GM12891 (cell line): ENCODE measurements at regions not wholly inside any gene's neighbourhood (a gene's known extent, or its start where the extent isn't known, plus 50 kb on each side); places are given as distances from the start of the nearest gene placed in this dataset.

ENCODE experiments used
- POLR2A ChIP-seq: IDR thresholded peaks from 2 replicates; pipeline ENCODE4 v1.6.1; 2011; ENCODE audit warnings: low read depth, low read length, control low read depth
- POLR2AphosphoS5 ChIP-seq: IDR thresholded peaks from 2 replicates; pipeline ENCODE4 v1.6.1; 2011; ENCODE audit warnings: low read depth, low read length, control low read depth
- POU2F2 ChIP-seq: IDR thresholded peaks from 2 replicates; pipeline ENCODE4 v1.6.1; 2011; ENCODE audit warnings: low read depth, mild to moderate bottlenecking, control low read depth, low read length, moderate library complexity
- TAF1 ChIP-seq: IDR thresholded peaks from 2 replicates; pipeline ENCODE4 v1.6.1; 2011; ENCODE audit warnings: low read depth, low read length, control low read depth

DNA sequence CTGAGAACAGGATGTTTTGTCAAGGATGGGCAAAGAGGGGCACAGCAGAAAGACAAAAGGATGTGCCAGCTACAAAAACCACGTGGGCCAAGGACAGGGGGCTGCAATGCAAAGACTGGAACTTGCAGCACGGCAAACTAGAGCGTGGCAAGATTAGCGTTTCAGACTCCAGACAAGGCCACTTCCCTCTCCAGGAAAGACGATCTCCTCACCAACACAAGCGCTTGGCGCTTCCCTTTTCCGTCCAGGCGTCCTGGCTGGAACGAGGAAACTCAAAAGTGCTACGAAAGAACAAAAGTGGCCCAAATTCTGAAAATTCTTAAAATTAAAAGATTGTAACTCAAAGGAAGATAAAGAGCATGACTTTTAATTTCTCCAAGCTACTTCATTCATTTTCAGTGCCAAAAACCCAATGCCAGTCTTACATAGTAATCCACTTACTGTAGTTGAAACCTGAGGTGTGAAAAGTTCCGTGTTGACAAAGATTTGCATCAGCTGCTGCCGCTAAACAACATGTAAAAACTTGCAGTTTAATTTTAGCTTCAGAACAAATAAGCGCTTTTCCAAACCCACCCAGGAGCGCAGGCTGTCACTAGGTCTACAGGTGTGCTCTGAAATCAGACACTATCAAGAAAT is 207.1 kb upstream of the RREB1 start:
- TF ChIP-seq POLR2AphosphoS5 (no peak), TAF1 (no peak), POLR2A (no peak), POU2F2 (no peak)
